ENCODE measurements at regions not wholly inside any gene's neighbourhood (a gene's known extent, or its start where the extent isn't known, plus 50 kb on each side); places are given as distances from the start of the nearest gene placed in this dataset.

DNA sequence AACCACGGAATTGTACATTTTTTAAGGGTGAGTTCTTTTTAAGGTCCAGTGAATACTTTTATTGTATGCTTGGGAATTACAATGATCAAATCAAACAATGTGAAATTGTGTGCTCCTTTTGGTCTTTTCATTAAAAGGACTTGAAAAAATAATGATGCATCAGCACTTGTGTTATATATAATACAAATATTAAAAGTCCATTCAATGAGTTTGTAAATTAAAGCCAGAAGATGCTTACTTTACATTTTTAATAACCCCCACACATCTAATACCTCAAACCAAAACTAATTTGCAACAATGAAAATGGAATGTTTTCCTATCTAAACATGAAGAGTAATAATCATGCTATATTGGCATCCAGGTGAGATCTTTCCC lies 369.8 kb upstream of the LCORL start:
- TF ChIP-seq POLR2AphosphoS5 (IDR thresholded peaks at IDR 0.05; ENCODE audit: insufficient read depth, low read depth, low read length) = no peak
- TF ChIP-seq, protein P1, sequence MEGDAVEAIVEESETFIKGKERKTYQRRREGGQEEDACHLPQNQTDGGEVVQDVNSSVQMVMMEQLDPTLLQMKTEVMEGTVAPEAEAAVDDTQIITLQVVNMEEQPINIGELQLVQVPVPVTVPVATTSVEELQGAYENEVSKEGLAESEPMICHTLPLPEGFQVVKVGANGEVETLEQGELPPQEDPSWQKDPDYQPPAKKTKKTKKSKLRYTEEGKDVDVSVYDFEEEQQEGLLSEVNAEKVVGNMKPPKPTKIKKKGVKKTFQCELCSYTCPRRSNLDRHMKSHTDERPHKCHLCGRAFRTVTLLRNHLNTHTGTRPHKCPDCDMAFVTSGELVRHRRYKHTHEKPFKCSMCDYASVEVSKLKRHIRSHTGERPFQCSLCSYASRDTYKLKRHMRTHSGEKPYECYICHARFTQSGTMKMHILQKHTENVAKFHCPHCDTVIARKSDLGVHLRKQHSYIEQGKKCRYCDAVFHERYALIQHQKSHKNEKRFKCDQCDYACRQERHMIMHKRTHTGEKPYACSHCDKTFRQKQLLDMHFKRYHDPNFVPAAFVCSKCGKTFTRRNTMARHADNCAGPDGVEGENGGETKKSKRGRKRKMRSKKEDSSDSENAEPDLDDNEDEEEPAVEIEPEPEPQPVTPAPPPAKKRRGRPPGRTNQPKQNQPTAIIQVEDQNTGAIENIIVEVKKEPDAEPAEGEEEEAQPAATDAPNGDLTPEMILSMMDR (IDR thresholded peaks at IDR 0.05; ENCODE audit: extremely low read depth in 1 of 2, insufficient read depth in 1 of 2, low read depth in 1 of 2, low read length in 2 of 2) = no peak

Measured in endothelial cell of umbilical vein (primary cell).